Naive thymus-derived CD8-positive, alpha-beta T cell (primary cell): ENCODE measurements at regions not wholly inside any gene's neighbourhood (a gene's known extent, or its start where the extent isn't known, plus 50 kb on each side); places are given as distances from the start of the nearest gene placed in this dataset.
"Not testable (repeated sequence)": the region's sequence is repeated elsewhere in the genome, so short reads cannot be mapped to it uniquely, and the experiment has no call there.

Experiments
- ATAC-seq, 2 donors: fragments of 150-1000 bp; cut with Tn5 transposase in 1 of 2; sonication (Bioruptor Pico), chemical (Tn5 transposase) in 1 of 2; 1 replicate in 1 of 2; 2 replicates in 1 of 2; pipeline ENCODE4 v1.10.0; 2021; ENCODE audit warnings: mild to moderate bottlenecking in 2 of 2, moderate library complexity in 2 of 2
- POLR2A ChIA-PET: fragments of 350-600 bp; sonication (Branson Sonifier 250); formaldehyde crosslinking; loops from one replicate; lab custom pipeline; 2021; ENCODE audit warnings: antibody characterized with exemption; lab: Charles Lee
- DNase-seq, 10 donors: peaks; one replicate each; pipeline versions ENCODE4 v3.0.0 to v3.0.0-alpha.2; 2020 to 2022
- H3K27ac Mint-ChIP-seq, 10 donors: one replicate each; pipeline ENCODE4 v1.8.0; 2020 to 2022; ENCODE audit warnings: mild to moderate bottlenecking in 10 of 10, mixed read lengths in 10 of 10, moderate library complexity in 4 of 10, inconsistent platforms in 1 of 10
- H3K27me3 Mint-ChIP-seq, 5 donors: one replicate each; pipeline ENCODE4 v1.8.0; 2021 to 2022; ENCODE audit warnings: mixed read lengths in 5 of 5
- H3K36me3 Mint-ChIP-seq, 3 donors: one replicate each; pipeline ENCODE4 v1.8.0; 2020 to 2022; ENCODE audit warnings: mixed read lengths in 3 of 3, mild to moderate bottlenecking in 2 of 3, inconsistent platforms in 1 of 3
- H3K4me1 Mint-ChIP-seq, 4 donors: one replicate each; pipeline ENCODE4 v1.8.0; 2021 to 2022; ENCODE audit warnings: mixed read lengths in 4 of 4
- H3K4me3 Mint-ChIP-seq, 10 donors: one replicate each; pipeline ENCODE4 v1.8.0; 2020 to 2022; ENCODE audit warnings: mild to moderate bottlenecking in 10 of 10, mixed read lengths in 10 of 10, moderate library complexity in 6 of 10, inconsistent platforms in 1 of 10
- H3K9me3 Mint-ChIP-seq, 9 donors: one replicate each; pipeline ENCODE4 v1.8.0; 2020 to 2022; ENCODE audit warnings: mixed read lengths in 9 of 9, mild to moderate bottlenecking in 3 of 9, inconsistent platforms in 1 of 9, moderate library complexity in 1 of 9

- ATAC-seq = no peak
- Mint-ChIP-seq H3K27me3 (no peaks in the 10 kb centered on the region), H3K4me1 (no peaks in the 10 kb centered on the region), H3K27ac (no peak overlapping the region), H3K4me3 (no peak overlapping the region), H3K36me3 (no peaks in the 10 kb centered on the region), H3K9me3 (peaks cover 0 to 16% (median 5%) of the 10 kb centered on the region in 9 donors)
- POLR2A ChIA-PET = no interaction called here
- no peak for DNase-seq
Observed at GRCh38 chr4:20030108-20030507, 221.6 kb upstream of the SLIT2 start.

- no peak for DNase-seq
- no peak for ATAC-seq
- peaks cover 0 to 9% (median 5%) of the 10 kb centered on the region in 9 donors for H3K9me3 Mint-ChIP-seq
- H3K27ac Mint-ChIP-seq = no peak overlapping the region
- H3K36me3 Mint-ChIP-seq = no peaks in the 10 kb centered on the region
- H3K27me3 Mint-ChIP-seq = no peaks in the 10 kb centered on the region
- POLR2A ChIA-PET = no interaction called here
- H3K4me3 Mint-ChIP-seq = no peak overlapping the region
- no peaks in the 10 kb centered on the region for H3K4me1 Mint-ChIP-seq
Observed at GRCh38 chr4:20028645-20029044, 223.1 kb upstream of the SLIT2 start.

GRCh38 chr4:20026456-20026855 is 225.2 kb upstream of the SLIT2 start:
- Mint-ChIP-seq H3K4me3 (no peak overlapping the region), H3K27ac (no peak overlapping the region), H3K9me3 (peaks cover 0 to 9% (median 0%) of the 10 kb centered on the region in 9 donors), H3K36me3 (no peaks in the 10 kb centered on the region), H3K4me1 (no peaks in the 10 kb centered on the region), H3K27me3 (no peaks in the 10 kb centered on the region)
- DNase-seq (no peak), ATAC-seq (no peak)
- POLR2A ChIA-PET = no interaction called here

GRCh38 chr4:20022471-20022870 is 229.2 kb upstream of the SLIT2 start:
- Mint-ChIP-seq H3K27me3 (no peaks in the 10 kb centered on the region), H3K36me3 (no peaks in the 10 kb centered on the region), H3K4me3 (no peak overlapping the region), H3K4me1 (no peaks in the 10 kb centered on the region), H3K27ac (no peak overlapping the region), H3K9me3 (peaks cover 0 to 8% (median 0%) of the 10 kb centered on the region in 9 donors)
- POLR2A ChIA-PET = no interaction called here
- DNase-seq (no peak), ATAC-seq (no peak)

- Mint-ChIP-seq H3K4me1 (no peaks in the 10 kb centered on the region), H3K27ac (no peak overlapping the region), H3K36me3 (no peaks in the 10 kb centered on the region), H3K4me3 (no peak overlapping the region), H3K27me3 (no peaks in the 10 kb centered on the region), H3K9me3 (peaks cover 0 to 8% (median 5%) of the 10 kb centered on the region in 9 donors)
- ATAC-seq (no peak), DNase-seq (no peak)
- POLR2A ChIA-PET = no interaction called here
Observed at GRCh38 chr4:20020056-20020455, 231.6 kb upstream of the SLIT2 start.

- no peaks in the 10 kb centered on the region for H3K4me1 Mint-ChIP-seq
- no peak overlapping the region for H3K27ac Mint-ChIP-seq
- POLR2A ChIA-PET = no interaction called here
- no peak overlapping the region for H3K4me3 Mint-ChIP-seq
- no peaks in the 10 kb centered on the region for H3K27me3 Mint-ChIP-seq
- DNase-seq (no peak), ATAC-seq (no peak)
- H3K9me3 Mint-ChIP-seq = peaks cover 0 to 9% (median 2%) of the 10 kb centered on the region in 9 donors
- H3K36me3 Mint-ChIP-seq = no peaks in the 10 kb centered on the region
Observed at GRCh38 chr4:20019310-20020015, 232.2 kb upstream of the SLIT2 start.

- peaks cover 0 to 9% (median 2%) of the 10 kb centered on the region in 9 donors for H3K9me3 Mint-ChIP-seq
- no peaks in the 10 kb centered on the region for H3K27me3 Mint-ChIP-seq
- H3K36me3 Mint-ChIP-seq = no peaks in the 10 kb centered on the region
- no peak overlapping the region for H3K27ac Mint-ChIP-seq
- POLR2A ChIA-PET = no interaction called here
- H3K4me1 Mint-ChIP-seq = no peaks in the 10 kb centered on the region
- DNase-seq = no peak
- no peak overlapping the region for H3K4me3 Mint-ChIP-seq
- no peak for ATAC-seq
Observed at GRCh38 chr4:20017777-20018115, 234.0 kb upstream of the SLIT2 start.

GRCh38 chr4:20017070-20017776 is 234.5 kb upstream of the SLIT2 start:
- POLR2A ChIA-PET = no interaction called here
- DNase-seq (no peak), ATAC-seq (no peak)
- H3K4me3 Mint-ChIP-seq = no peak overlapping the region
- peaks cover 0 to 9% (median 2%) of the 10 kb centered on the region in 9 donors for H3K9me3 Mint-ChIP-seq
- H3K36me3 Mint-ChIP-seq = no peaks in the 10 kb centered on the region
- no peaks in the 10 kb centered on the region for H3K27me3 Mint-ChIP-seq
- no peak overlapping the region for H3K27ac Mint-ChIP-seq
- H3K4me1 Mint-ChIP-seq = no peaks in the 10 kb centered on the region

GRCh38 chr4:20015636-20016224 is 236.0 kb upstream of the SLIT2 start:
- peaks cover 0 to 9% (median 2%) of the 10 kb centered on the region in 9 donors for H3K9me3 Mint-ChIP-seq
- ATAC-seq (no peak), DNase-seq (no peak)
- H3K27ac Mint-ChIP-seq = no peak overlapping the region
- H3K4me3 Mint-ChIP-seq = no peak overlapping the region
- POLR2A ChIA-PET = no interaction called here
- H3K4me1 Mint-ChIP-seq = no peaks in the 10 kb centered on the region
- no peaks in the 10 kb centered on the region for H3K36me3 Mint-ChIP-seq
- H3K27me3 Mint-ChIP-seq = no peaks in the 10 kb centered on the region

GRCh38 chr4:20003836-20004558 is 247.7 kb upstream of the SLIT2 start:
- peaks cover 0 to 23% (median 11%) of the 10 kb centered on the region in 9 donors for H3K9me3 Mint-ChIP-seq
- H3K27me3 Mint-ChIP-seq, H3K4me1 Mint-ChIP-seq, H3K36me3 Mint-ChIP-seq, H3K4me3 Mint-ChIP-seq, POLR2A ChIA-PET, ATAC-seq, H3K27ac Mint-ChIP-seq, DNase-seq: not testable (repeated sequence)

GRCh38 chr4:19999775-20000414 is 251.8 kb upstream of the SLIT2 start:
- Mint-ChIP-seq H3K4me1 (no peaks in the 10 kb centered on the region), H3K27me3 (no peaks in the 10 kb centered on the region), H3K4me3 (no peak overlapping the region), H3K27ac (no peak overlapping the region), H3K36me3 (no peaks in the 10 kb centered on the region), H3K9me3 (peaks cover 0 to 16% (median 9%) of the 10 kb centered on the region in 9 donors)
- POLR2A ChIA-PET = no interaction called here
- ATAC-seq = no peak
- DNase-seq = no peak

GRCh38 chr4:19999276-19999675 is 252.4 kb upstream of the SLIT2 start:
- no peak overlapping the region for H3K4me3 Mint-ChIP-seq
- H3K27me3 Mint-ChIP-seq = no peaks in the 10 kb centered on the region
- H3K36me3 Mint-ChIP-seq = no peaks in the 10 kb centered on the region
- ATAC-seq (no peak), DNase-seq (no peak)
- POLR2A ChIA-PET = no interaction called here
- peaks cover 0 to 16% (median 9%) of the 10 kb centered on the region in 9 donors for H3K9me3 Mint-ChIP-seq
- no peak overlapping the region for H3K27ac Mint-ChIP-seq
- no peaks in the 10 kb centered on the region for H3K4me1 Mint-ChIP-seq
